DND-41 (cell line): ENCODE measurements at regions not wholly inside any gene's neighbourhood (a gene's known extent, or its start where the extent isn't known, plus 50 kb on each side); places are given as distances from the start of the nearest gene placed in this dataset.
"Not testable (repeated sequence)": the region's sequence is repeated elsewhere in the genome, so short reads cannot be mapped to it uniquely, and the experiment has no call there.

Source experiments
- ATAC-seq: fragments of 200-7000 bp; cut with Tn5 transposase; 3 replicates; pipeline ENCODE4 v1.9.1; 2021; ENCODE audit warnings: low read depth; ENCODE audit not compliant: insufficient read depth
- DNase-seq: peaks from one replicate; pipeline ENCODE4 v3.0.0-alpha.2; 2020
- H2AFZ ChIP-seq: 2 replicates; pipeline ENCODE4 v1.6.0; 2012; ENCODE audit warnings: low read depth, low read length
- H3K27ac ChIP-seq: 2 replicates; pipeline ENCODE4 v1.5.1; 2012; ENCODE audit warnings: low read length, inconsistent platforms
- H3K27me3 ChIP-seq: fragments of 200-600 bp; sonication (generic); 2 replicates; pipeline ENCODE4 v1.6.0; 2012; ENCODE audit warnings: low read length, mild to moderate bottlenecking, inconsistent platforms; ENCODE audit not compliant: insufficient read depth, poor library complexity
- H3K36me3 ChIP-seq: 2 replicates; pipeline ENCODE4 v1.5.1; 2012; ENCODE audit warnings: low read length, inconsistent platforms; ENCODE audit not compliant: insufficient read depth
- H3K4me1 ChIP-seq: 2 replicates; pipeline ENCODE4 v1.5.1; 2012; ENCODE audit warnings: mild to moderate bottlenecking, low read length; ENCODE audit not compliant: insufficient read depth
- H3K4me2 ChIP-seq: 2 replicates; pipeline ENCODE4 v1.6.0; 2012; ENCODE audit warnings: mild to moderate bottlenecking, moderate library complexity, low read length, inconsistent platforms; ENCODE audit not compliant: insufficient read depth
- H3K4me3 ChIP-seq, 2 experiments: fragments of 200-600 bp in 1 of 2; shearing (Covaris generic) in 1 of 2; 2 replicates each; pipeline ENCODE4 v1.5.1; 2012 to 2016; ENCODE audit warnings: inconsistent platforms in 2 of 2, low read length in 2 of 2, mild to moderate bottlenecking in 2 of 2, low read depth in 1 of 2, moderate library complexity in 1 of 2
- H3K79me2 ChIP-seq: 2 replicates; pipeline ENCODE4 v1.6.0; 2012; ENCODE audit warnings: low read length, inconsistent platforms; ENCODE audit not compliant: insufficient read depth
- H3K9ac ChIP-seq: 2 replicates; pipeline ENCODE4 v1.6.0; 2012; ENCODE audit warnings: low read depth, mild to moderate bottlenecking, inconsistent platforms, low read length, moderate library complexity
- H3K9me3 ChIP-seq: 2 replicates; pipeline ENCODE4 v1.5.1; 2012; ENCODE audit warnings: low read length, moderate library complexity, mild to moderate bottlenecking, inconsistent platforms; ENCODE audit not compliant: insufficient read depth, severe bottlenecking
- H4K20me1 ChIP-seq: 2 replicates; pipeline ENCODE4 v1.6.0; 2012; ENCODE audit warnings: low read length; ENCODE audit not compliant: insufficient read depth
- CTCF ChIP-seq: IDR thresholded peaks from 2 replicates; pipeline ENCODE4 v1.5.1; 2012; ENCODE audit warnings: borderline replicate concordance, low read length, moderate library complexity, mild to moderate bottlenecking; ENCODE audit not compliant: poor library complexity, severe bottlenecking; ENCODE audit errors: extremely low read depth
- EZH2 ChIP-seq: IDR thresholded peaks from 3 replicates; pipeline ENCODE4 v1.6.1; 2012; ENCODE audit warnings: borderline replicate concordance, low read depth, mild to moderate bottlenecking, moderate library complexity, low read length, inconsistent platforms; ENCODE audit not compliant: severe bottlenecking

GRCh38 chr1:184832517-184832916 lies 77.9 kb upstream of the EDEM3 start:
- Histone ChIP-seq H3K4me2 (no peak overlapping the region), H3K36me3 (no peaks in the 10 kb centered on the region), H3K9ac (no peak overlapping the region), H3K4me1 (no peaks in the 10 kb centered on the region), H2AFZ (no peak overlapping the region), H3K27me3 (no peaks in the 10 kb centered on the region), H3K27ac (no peak overlapping the region), H3K4me3 (no peak overlapping the region), H3K79me2 (no peaks in the 10 kb centered on the region), H4K20me1 (no peaks in the 10 kb centered on the region), H3K9me3 (no peaks in the 10 kb centered on the region)
- DNase-seq = no peak
- no peak for ATAC-seq
- no peak for TF ChIP-seq EZH2
- no peak for TF ChIP-seq CTCF

GRCh38 chr1:184829496-184829895 lies 74.8 kb upstream of the EDEM3 start:
- not testable (repeated sequence) for H3K9me3 ChIP-seq, H3K4me3 ChIP-seq, H3K4me1 ChIP-seq, H3K4me2 ChIP-seq, H3K9ac ChIP-seq, H2AFZ ChIP-seq, ATAC-seq, H3K27me3 ChIP-seq, H3K36me3 ChIP-seq, H3K27ac ChIP-seq, H3K79me2 ChIP-seq, H4K20me1 ChIP-seq, DNase-seq

- no peak for TF ChIP-seq EZH2
- TF ChIP-seq CTCF = no peak
- H3K9ac ChIP-seq = no peak overlapping the region
These were observed 73.7 kb upstream of the EDEM3 start for GRCh38 chr1:184828369-184828717.

GRCh38 chr1:184827600-184828368 lies 73.1 kb upstream of the EDEM3 start:
- Histone ChIP-seq H4K20me1 (no peaks in the 10 kb centered on the region), H2AFZ (no peak overlapping the region)

More at GRCh38 chr1:184828369-184828717, 73.7 kb upstream of the EDEM3 start:
- no peak for ATAC-seq
- H3K4me1 ChIP-seq = no peaks in the 10 kb centered on the region
- no peak overlapping the region for H3K27ac ChIP-seq
- DNase-seq = no peak
- no peaks in the 10 kb centered on the region for H3K27me3 ChIP-seq
- H4K20me1 ChIP-seq = no peaks in the 10 kb centered on the region
- H3K36me3 ChIP-seq = no peaks in the 10 kb centered on the region
- no peak overlapping the region for H2AFZ ChIP-seq
- H3K79me2 ChIP-seq = no peaks in the 10 kb centered on the region
- no peak overlapping the region for H3K4me2 ChIP-seq
- no peak overlapping the region for H3K4me3 ChIP-seq
- no peaks in the 10 kb centered on the region for H3K9me3 ChIP-seq

More at GRCh38 chr1:184827600-184828368, 73.1 kb upstream of the EDEM3 start:
- Histone ChIP-seq H3K9me3 (no peaks in the 10 kb centered on the region), H3K4me1 (no peaks in the 10 kb centered on the region), H3K9ac (no peak overlapping the region), H3K79me2 (no peaks in the 10 kb centered on the region), H3K36me3 (no peaks in the 10 kb centered on the region), H3K4me2 (no peak overlapping the region), H3K27me3 (no peaks in the 10 kb centered on the region), H3K4me3 (no peak overlapping the region), H3K27ac (no peak overlapping the region)
- no peak for TF ChIP-seq CTCF
- no peak for TF ChIP-seq EZH2
- ATAC-seq (no peak), DNase-seq (no peak)
